ENCODE measurements at regions not wholly inside any gene's neighbourhood (a gene's known extent, or its start where the extent isn't known, plus 50 kb on each side); places are given as distances from the start of the nearest gene placed in this dataset.

GRCh38 chr5:91240175-91240574 lies 142.9 kb downstream of the ARRDC3 start:
- DNase-seq, result no peak

DNA sequence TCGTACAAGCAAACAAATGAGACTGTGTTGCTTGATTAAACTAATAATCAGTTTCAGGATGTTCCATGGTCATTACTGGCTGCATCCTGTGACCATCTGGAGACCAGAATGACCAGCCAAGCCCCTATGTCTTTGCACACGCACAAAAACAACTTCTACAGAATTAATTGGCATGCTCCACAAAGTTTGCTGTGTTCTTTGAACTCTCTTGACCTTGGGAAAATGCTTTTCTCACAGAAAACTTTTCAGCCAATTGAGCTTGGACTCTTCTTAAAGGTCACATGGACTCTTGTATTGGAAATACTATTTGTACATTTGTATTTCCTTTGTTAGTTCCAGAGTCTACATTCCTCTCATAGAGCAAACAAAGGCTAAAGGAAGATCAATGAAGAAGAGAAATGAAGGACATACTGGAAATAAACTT lies 147.8 kb downstream of the ARRDC3 start:
- no peak for DNase-seq

GRCh38 chr5:91232523-91232922 lies 150.6 kb downstream of the ARRDC3 start:
- no peak for DNase-seq

DNA sequence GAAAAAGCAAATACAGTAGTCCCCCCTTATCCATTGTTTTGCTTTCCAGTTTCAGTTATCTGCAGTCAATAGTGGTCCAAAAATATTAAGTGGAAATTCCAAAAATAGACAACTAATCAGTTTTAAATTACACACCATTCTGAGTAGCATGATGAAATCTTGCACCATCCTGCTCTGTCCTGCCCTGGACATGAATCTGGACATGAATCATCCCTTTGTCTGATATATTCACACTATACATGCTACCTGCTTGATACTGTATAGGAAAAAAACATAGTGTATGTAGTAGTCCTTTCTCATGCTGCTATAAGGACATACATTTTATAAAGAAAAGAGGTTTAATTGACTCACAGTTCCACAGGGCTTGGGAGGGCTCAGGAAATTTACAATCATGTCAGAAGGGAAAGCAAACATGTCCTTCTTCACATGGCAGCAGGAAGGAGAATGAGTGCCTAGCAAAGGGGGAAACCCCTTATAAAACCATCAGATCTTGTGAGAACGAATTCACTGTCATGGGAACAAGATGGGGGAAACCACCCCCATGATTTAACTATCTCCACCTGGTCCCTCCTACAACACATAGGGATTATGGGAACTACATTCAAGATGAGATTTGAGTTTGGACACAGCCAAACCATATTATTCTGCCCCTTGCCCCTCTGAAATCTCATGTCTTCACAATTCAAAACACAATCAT lies 153.9 kb downstream of the ARRDC3 start:
- no peak for DNase-seq

- DNase-seq, result no peak
Observed at GRCh38 chr5:91228188-91228587, 154.9 kb downstream of the ARRDC3 start.

GRCh38 chr5:91225848-91226686 lies 157.1 kb downstream of the ARRDC3 start:
- DNase-seq, result peak; percentile 51

DNA sequence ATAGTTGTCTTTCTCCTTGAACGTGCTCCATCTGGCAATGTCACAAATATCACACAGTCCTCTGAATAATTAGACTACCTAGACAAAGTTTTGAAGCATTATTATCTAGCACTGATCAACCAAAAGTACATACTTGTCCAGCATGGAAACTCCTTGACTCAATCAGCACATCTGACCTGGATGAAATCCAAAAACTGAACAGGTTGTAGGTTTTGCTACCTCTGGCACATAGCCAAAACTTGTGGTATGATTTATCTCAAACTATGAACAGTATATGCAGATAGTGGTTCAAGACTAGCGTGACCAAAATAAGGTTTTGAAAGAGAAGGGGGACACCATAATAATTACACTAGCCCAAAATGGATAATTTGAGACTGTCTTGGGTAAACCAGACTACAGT lies 158.1 kb downstream of the ARRDC3 start:
- no peak for DNase-seq

DNA sequence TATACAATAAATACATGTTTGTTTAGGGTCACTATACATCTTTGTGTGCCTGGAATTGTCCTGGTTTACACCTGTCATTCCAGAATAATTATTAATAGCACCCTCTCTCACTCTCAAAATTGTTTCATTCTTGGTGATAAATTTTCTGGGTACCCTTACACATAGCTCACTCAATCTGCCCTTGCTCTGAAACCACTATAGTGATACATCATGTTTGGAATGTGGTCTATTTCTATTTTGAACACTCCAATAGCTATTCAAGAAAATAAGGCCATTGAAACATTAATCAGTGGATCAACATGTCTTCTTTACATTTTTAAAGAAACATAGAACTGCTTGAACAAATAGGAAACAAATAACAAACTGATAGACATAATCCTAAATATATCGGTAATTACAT lies 158.7 kb downstream of the ARRDC3 start:
- no peak for DNase-seq

- no peak for DNase-seq
Observed at GRCh38 chr5:91223886-91224285, 159.2 kb downstream of the ARRDC3 start.

- DNase-seq, result no peak
Observed at GRCh38 chr5:91222482-91222881, 160.6 kb downstream of the ARRDC3 start.

DNA sequence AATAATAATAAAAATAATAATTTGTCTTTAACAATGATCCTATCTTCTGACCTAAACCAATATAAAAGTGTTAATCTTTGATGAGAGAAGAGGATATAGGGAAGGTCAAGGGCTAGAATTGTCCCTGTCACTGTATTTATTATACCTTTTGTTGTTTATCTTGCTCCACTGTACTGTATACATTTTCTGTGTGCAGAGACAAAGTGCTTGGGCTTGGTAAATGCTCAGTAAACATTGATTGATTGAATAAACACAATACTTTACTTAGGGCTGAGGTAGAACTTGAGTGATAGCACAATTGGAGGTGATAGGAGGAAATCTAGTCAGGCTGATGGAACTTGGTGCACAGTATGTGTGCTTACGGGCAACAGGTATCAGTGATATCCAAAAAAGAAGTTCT lies 161.2 kb downstream of the ARRDC3 start:
- no peak for DNase-seq

DNA sequence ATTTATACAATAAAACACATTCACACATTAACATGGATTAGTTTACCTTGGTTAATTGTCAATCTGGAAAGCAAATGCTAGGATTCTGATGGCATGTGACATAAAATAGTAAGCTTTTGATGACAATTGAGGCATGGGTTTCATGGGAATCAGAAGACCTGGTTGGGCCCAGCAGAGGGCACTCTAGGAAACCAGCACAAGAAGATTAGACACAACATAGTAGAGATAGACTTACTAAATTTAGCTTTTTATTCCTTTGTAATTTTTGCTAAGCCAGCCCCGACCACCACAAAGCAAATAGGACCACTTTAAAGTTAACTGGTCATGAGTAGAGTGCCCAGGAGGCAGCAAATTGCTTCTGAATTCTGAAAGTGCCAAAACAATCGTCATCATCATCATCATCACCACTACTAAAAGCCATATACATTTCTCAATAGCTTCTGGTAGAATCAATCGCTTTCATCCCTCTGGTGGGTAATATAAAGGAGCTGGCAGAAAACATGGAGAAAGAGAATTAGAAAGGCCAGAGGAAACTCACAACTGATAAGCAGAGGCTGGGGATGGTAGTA lies 163.2 kb downstream of the ARRDC3 start:
- DNase-seq, result no peak

- no peak for DNase-seq
Observed at GRCh38 chr5:91219091-91219802, 163.9 kb downstream of the ARRDC3 start.

DNA sequence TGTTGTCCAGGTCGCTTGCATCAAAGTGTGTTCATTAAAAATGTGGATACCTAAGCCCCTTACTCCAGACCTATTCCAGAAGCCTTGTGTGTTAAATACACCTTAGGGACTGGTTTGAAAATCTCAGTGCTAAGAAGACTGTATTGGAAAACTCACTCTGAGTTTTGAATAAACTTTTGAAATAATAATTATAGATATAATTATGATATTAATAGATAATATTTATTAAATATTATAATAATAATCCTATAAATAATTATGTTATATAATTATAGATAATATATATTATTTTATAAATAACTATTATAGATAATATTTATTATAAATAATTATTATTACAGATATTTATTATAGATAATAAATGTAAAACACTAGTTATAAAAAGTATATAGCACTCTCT lies 165.3 kb downstream of the ARRDC3 start:
- no peak for DNase-seq

GRCh38 chr5:91214571-91214970 lies 168.5 kb downstream of the ARRDC3 start:
- no peak for DNase-seq
